ENCODE measurements at regions not wholly inside any gene's neighbourhood (a gene's known extent, or its start where the extent isn't known, plus 50 kb on each side); places are given as distances from the start of the nearest gene placed in this dataset.

DNA sequence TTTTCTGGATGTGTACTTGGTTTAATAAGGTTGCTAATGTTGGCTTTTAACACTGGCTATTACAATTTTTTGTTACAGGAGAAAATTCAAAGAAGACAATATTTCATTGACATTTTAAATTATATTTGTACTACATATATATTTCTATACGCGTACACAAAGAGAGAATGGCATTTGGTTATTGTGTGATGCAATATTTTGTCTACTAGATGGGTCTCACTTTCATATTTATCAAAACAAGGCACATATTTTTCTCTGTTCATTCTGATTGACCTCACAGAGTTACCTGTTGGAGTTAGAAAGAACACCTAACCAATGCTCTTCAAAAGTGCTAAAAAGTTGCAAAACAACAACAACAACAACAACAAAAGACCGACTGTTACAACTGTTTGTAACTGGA is 50.2 kb upstream of the VGLL3 start:
- 77% methylated on average over 3 of the region's 3 CpGs for WGBS
- H3K4me1 ChIP-seq (ENCODE audit: control insufficient read depth in 4 of 4, insufficient read depth in 4 of 4, low read length in 3 of 4): no peaks in the 10 kb centered on the region

More for the DNA sequence above, 50.2 kb upstream of the VGLL3 start:
- DNase-seq (ENCODE audit: low spot score): no peak
- H3K9me3 ChIP-seq (ENCODE audit: control insufficient read depth in 4 of 4, low read length in 3 of 4): no peaks in the 10 kb centered on the region
- no peaks in the 10 kb centered on the region for H3K36me3 ChIP-seq (ENCODE audit: control insufficient read depth in 4 of 4, insufficient read depth in 3 of 4, low read depth in 1 of 4, low read length in 3 of 4)
- no peak for TF ChIP-seq JUND (IDR thresholded peaks at IDR 0.05)
- TF ChIP-seq TAF1 (conservative IDR thresholded peaks at IDR 0.05): no peak
- TF ChIP-seq, protein P1, sequence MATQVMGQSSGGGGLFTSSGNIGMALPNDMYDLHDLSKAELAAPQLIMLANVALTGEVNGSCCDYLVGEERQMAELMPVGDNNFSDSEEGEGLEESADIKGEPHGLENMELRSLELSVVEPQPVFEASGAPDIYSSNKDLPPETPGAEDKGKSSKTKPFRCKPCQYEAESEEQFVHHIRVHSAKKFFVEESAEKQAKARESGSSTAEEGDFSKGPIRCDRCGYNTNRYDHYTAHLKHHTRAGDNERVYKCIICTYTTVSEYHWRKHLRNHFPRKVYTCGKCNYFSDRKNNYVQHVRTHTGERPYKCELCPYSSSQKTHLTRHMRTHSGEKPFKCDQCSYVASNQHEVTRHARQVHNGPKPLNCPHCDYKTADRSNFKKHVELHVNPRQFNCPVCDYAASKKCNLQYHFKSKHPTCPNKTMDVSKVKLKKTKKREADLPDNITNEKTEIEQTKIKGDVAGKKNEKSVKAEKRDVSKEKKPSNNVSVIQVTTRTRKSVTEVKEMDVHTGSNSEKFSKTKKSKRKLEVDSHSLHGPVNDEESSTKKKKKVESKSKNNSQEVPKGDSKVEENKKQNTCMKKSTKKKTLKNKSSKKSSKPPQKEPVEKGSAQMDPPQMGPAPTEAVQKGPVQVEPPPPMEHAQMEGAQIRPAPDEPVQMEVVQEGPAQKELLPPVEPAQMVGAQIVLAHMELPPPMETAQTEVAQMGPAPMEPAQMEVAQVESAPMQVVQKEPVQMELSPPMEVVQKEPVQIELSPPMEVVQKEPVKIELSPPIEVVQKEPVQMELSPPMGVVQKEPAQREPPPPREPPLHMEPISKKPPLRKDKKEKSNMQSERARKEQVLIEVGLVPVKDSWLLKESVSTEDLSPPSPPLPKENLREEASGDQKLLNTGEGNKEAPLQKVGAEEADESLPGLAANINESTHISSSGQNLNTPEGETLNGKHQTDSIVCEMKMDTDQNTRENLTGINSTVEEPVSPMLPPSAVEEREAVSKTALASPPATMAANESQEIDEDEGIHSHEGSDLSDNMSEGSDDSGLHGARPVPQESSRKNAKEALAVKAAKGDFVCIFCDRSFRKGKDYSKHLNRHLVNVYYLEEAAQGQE (IDR thresholded peaks at IDR 0.05): no peak
- TF ChIP-seq, protein P2, sequence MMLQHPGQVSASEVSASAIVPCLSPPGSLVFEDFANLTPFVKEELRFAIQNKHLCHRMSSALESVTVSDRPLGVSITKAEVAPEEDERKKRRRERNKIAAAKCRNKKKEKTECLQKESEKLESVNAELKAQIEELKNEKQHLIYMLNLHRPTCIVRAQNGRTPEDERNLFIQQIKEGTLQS (IDR thresholded peaks at IDR 0.05): no peak
- no peak for TF ChIP-seq EGR1 (IDR thresholded peaks at IDR 0.05; ENCODE audit: low read depth in 2 of 2)
- no peak for TF ChIP-seq RXRA (IDR thresholded peaks at IDR 0.05)
- TF ChIP-seq RAD21 (IDR thresholded peaks at IDR 0.05): no peak
- no peak overlapping the region for H3K9ac ChIP-seq (ENCODE audit: low read depth in 1 of 2, low read length in 2 of 2)
- H3K4me3 ChIP-seq (ENCODE audit: low read depth in 1 of 3, low read length in 3 of 3): no peak overlapping the region
- H3K27me3 ChIP-seq (ENCODE audit: control insufficient read depth in 4 of 4, insufficient read depth in 4 of 4, low read length in 3 of 4): no peaks in the 10 kb centered on the region
- no peak overlapping the region for H3K27ac ChIP-seq (ENCODE audit: low read depth in 1 of 2, low read length in 2 of 2)
